ENCODE measurements at regions not wholly inside any gene's neighbourhood (a gene's known extent, or its start where the extent isn't known, plus 50 kb on each side); places are given as distances from the start of the nearest gene placed in this dataset.
"Not testable (repeated sequence)": the region's sequence is repeated elsewhere in the genome, so short reads cannot be mapped to it uniquely, and the experiment has no call there.

DNA sequence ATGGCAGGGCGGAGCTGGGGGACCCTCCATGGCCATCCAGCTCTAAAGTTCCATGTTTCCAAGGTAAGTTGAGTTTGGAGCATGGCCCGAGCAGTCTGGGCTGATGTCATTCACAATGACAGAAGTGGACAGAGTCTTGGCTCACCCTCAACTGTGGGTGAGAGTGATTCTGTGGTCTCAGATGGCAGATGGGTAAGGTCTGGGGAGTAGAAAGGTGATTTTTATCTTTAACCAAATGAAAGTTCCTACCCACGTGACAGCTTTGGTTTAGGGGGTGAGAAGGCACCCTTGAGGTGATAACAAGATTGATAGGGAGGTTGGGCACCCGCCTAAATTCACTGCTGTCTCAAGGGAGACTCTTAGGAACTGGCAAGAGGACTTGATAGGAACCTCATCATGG lies 57.6 kb upstream of the PDZD8 start (continued):
- TF ChIP-seq REST (IDR thresholded peaks at IDR 0.05; ENCODE audit: unreplicated experiment) (no peak), NANOG (IDR thresholded peaks at IDR 0.05; ENCODE audit: borderline replicate concordance) (no peak), POLR2AphosphoS5 (IDR thresholded peaks at IDR 0.05; ENCODE audit: low read depth) (no peak)

DNA sequence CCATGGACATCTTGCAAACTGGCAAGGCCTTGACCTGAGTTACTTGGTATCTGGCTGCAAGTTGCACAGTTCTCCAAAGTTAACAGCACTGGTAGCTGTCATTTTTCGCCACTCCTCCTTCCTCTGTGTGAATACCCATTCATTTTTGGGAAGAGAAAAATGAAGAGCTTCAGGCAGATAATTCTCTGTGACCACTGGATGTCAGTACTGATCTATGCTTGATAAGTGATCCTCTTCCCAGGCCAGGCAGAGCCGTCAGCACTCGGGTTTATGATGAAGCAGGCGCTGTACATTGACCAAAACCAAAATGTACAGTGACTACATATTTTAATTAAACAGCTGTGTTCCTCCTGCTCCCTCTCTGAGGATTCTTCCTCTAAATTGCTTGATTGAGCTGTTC lies 55.9 kb upstream of the PDZD8 start:
- peaks cover 13% of the 10 kb centered on the region for H3K4me1 Mint-ChIP-seq
- Histone ChIP-seq H3F3A (replicated peaks; ENCODE audit: low read depth) (no peaks in the 10 kb centered on the region), H3K27ac (ENCODE audit: low read depth) (no peak overlapping the region), H3K9me2 (ENCODE audit: insufficient read depth) (no peaks in the 10 kb centered on the region), H3K36me3 (ENCODE audit: insufficient read depth) (no peaks in the 10 kb centered on the region), H3K79me2 (replicated peaks; ENCODE audit: insufficient read depth) (no peaks in the 10 kb centered on the region), H3K4me3 (no peak overlapping the region), H4K20me1 (replicated peaks; ENCODE audit: insufficient read depth) (no peaks in the 10 kb centered on the region), H3K4me2 (no peak overlapping the region), H3K27me3 (ENCODE audit: insufficient read depth) (no peaks in the 10 kb centered on the region), H3K4me1 (ENCODE audit: insufficient read depth) (peaks cover 8% of the 10 kb centered on the region), H2AFZ (no peak overlapping the region)
- H3K4me3 Mint-ChIP-seq, result no peak overlapping the region
- H3K27ac Mint-ChIP-seq, result no peak overlapping the region
- H3K36me3 Mint-ChIP-seq (ENCODE audit: low read depth), result no peaks in the 10 kb centered on the region
- DNase-seq (ENCODE audit: low spot score) (no peak), ATAC-seq (no peak)
- H3K27me3 Mint-ChIP-seq (ENCODE audit: insufficient read depth, low read depth, poor library complexity), result no peaks in the 10 kb centered on the region
- no peaks in the 10 kb centered on the region for H3K9me3 Mint-ChIP-seq
- no peak for TF ChIP-seq JUNB (IDR thresholded peaks at IDR 0.05; ENCODE audit: unreplicated experiment)
- TF ChIP-seq NANOG (IDR thresholded peaks at IDR 0.05; ENCODE audit: borderline replicate concordance), result no peak
- no peak for TF ChIP-seq EZH2 (IDR thresholded peaks at IDR 0.05; ENCODE audit: low read depth, unreplicated experiment)
- TF ChIP-seq CTCF (conservative IDR thresholded peaks at IDR 0.05; ENCODE audit: low read depth in 2 of 2), result peak; percentile 12 to 29; a peak in 2 of 4 replicates
- no peak for TF ChIP-seq STAT1 (IDR thresholded peaks at IDR 0.05; ENCODE audit: unreplicated experiment)
- no peak for TF ChIP-seq POLR2AphosphoS5 (IDR thresholded peaks at IDR 0.05; ENCODE audit: low read depth)

DNA sequence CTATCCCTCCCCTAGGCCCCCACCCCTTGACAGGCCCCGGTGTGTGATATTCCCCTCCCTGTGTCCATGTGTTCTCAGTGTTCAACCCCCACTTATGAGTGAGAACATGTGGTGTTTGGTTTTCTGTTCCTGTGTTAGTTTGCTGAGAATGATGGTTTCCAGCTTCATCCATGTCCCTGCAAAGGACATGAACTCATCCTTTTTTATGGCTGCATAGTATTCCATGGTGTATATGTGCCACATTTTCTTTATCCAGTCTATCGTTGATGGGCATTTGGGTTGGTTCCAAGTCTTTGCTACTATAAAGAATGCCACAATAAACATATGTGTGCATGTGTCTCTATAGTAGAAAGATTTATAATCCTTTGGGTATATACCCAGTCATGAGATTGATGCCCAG lies 55.3 kb upstream of the PDZD8 start:
- not testable (repeated sequence) for H3K36me3 ChIP-seq (ENCODE audit: insufficient read depth); DNase-seq (ENCODE audit: low spot score); H3K4me3 Mint-ChIP-seq; H3K27me3 ChIP-seq (ENCODE audit: insufficient read depth); H3K27ac ChIP-seq (ENCODE audit: low read depth); H3K27ac Mint-ChIP-seq; H3K4me3 ChIP-seq; H3K27me3 Mint-ChIP-seq (ENCODE audit: insufficient read depth, low read depth, poor library complexity); H4K20me1 ChIP-seq (replicated peaks; ENCODE audit: insufficient read depth); H3F3A ChIP-seq (replicated peaks; ENCODE audit: low read depth); H3K9me2 ChIP-seq (ENCODE audit: insufficient read depth); H3K4me2 ChIP-seq; ATAC-seq; H3K9me3 Mint-ChIP-seq; H2AFZ ChIP-seq; H3K79me2 ChIP-seq (replicated peaks; ENCODE audit: insufficient read depth); H3K36me3 Mint-ChIP-seq (ENCODE audit: low read depth)
- H3K4me1 Mint-ChIP-seq, result peaks cover 17% of the 10 kb centered on the region
- H3K4me1 ChIP-seq (ENCODE audit: insufficient read depth), result peaks cover 13% of the 10 kb centered on the region
